ENCODE measurements at regions not wholly inside any gene's neighbourhood (a gene's known extent, or its start where the extent isn't known, plus 50 kb on each side); places are given as distances from the start of the nearest gene placed in this dataset.

DNA sequence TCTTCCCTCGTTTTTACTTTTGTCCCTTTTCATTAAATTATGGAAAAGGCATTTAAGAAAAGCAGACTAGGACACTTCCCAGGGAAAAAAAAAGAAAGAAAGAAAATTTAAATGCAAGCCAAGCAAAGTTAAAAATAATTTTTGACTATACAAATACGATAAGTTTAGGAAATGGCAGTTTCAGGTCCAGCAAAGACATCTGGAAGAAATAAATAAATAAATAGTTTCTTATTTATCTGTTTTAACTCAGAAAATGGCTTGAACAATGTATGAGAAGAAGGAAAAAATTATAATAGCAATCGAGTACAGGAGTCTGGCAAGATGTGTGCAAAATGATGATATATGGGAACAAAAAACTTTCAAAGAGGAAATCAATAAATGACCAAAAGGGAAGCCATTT lies 114.6 kb upstream of the NCKAP5 start:
- TF ChIP-seq, protein P1, sequence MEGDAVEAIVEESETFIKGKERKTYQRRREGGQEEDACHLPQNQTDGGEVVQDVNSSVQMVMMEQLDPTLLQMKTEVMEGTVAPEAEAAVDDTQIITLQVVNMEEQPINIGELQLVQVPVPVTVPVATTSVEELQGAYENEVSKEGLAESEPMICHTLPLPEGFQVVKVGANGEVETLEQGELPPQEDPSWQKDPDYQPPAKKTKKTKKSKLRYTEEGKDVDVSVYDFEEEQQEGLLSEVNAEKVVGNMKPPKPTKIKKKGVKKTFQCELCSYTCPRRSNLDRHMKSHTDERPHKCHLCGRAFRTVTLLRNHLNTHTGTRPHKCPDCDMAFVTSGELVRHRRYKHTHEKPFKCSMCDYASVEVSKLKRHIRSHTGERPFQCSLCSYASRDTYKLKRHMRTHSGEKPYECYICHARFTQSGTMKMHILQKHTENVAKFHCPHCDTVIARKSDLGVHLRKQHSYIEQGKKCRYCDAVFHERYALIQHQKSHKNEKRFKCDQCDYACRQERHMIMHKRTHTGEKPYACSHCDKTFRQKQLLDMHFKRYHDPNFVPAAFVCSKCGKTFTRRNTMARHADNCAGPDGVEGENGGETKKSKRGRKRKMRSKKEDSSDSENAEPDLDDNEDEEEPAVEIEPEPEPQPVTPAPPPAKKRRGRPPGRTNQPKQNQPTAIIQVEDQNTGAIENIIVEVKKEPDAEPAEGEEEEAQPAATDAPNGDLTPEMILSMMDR (IDR thresholded peaks at IDR 0.05; ENCODE audit: low read depth, low read length, poor library complexity, severe bottlenecking), result no peak
- TF ChIP-seq EZH2phosphoT487 (IDR thresholded peaks at IDR 0.05; ENCODE audit: borderline replicate concordance, low read length), result no peak

All from DOHH2 (cell line).